AG04449 (cell line): ENCODE measurements at regions not wholly inside any gene's neighbourhood (a gene's known extent, or its start where the extent isn't known, plus 50 kb on each side); places are given as distances from the start of the nearest gene placed in this dataset.

ENCODE experiments used
- CTCF ChIA-PET: fragments of 350-600 bp; formaldehyde crosslinking; extraction: SDS; loops from one replicate; lab custom pipeline; 2021; ENCODE audit warnings: antibody characterized with exemption; lab: Yijun Ruan, JAX
- POLR2A ChIA-PET: fragments of 400-600, 350-600 bp; formaldehyde crosslinking; extraction: SDS; loops from one replicate; lab custom pipeline; 2020; ENCODE audit warnings: antibody characterized with exemption, inconsistent platforms; lab: Yijun Ruan, JAX
- DNase-seq: peaks from one replicate; pipeline ENCODE4 v3.0.0-alpha.2; 2010; ENCODE audit warnings: low read depth, low spot score
- H3K4me3 ChIP-seq: 2 replicates; pipeline ENCODE4 v1.5.1; 2011; ENCODE audit warnings: low read depth, mild to moderate bottlenecking, control low read depth, low read length
- CTCF ChIP-seq: IDR thresholded peaks from one replicate; pipeline ENCODE4 v1.5.1; 2011; ENCODE audit warnings: mild to moderate bottlenecking, moderate library complexity, low read length, control low read depth, inconsistent platforms; ENCODE audit not compliant: insufficient read depth; ENCODE audit errors: missing control alignments

GRCh38 chr3:80993241-80993945 lies 768.1 kb downstream of the GBE1 start:
- DNase-seq = no peak
- POLR2A ChIA-PET = no interaction called here

GRCh38 chr3:80983753-80984152 lies 777.7 kb downstream of the GBE1 start:
- CTCF ChIA-PET = no interaction called here
- no peak for DNase-seq
- POLR2A ChIA-PET = no interaction called here
- no peak overlapping the region for H3K4me3 ChIP-seq
- TF ChIP-seq CTCF = no peak

More at GRCh38 chr3:80993241-80993945, 768.1 kb downstream of the GBE1 start:
- no peak for TF ChIP-seq CTCF
- H3K4me3 ChIP-seq = no peak overlapping the region
- CTCF ChIA-PET = no interaction called here

GRCh38 chr3:80978216-80978969 lies 783.1 kb downstream of the GBE1 start:
- POLR2A ChIA-PET = no interaction called here

GRCh38 chr3:80970292-80970691 lies 791.2 kb downstream of the GBE1 start:
- no peak for DNase-seq
- POLR2A ChIA-PET = no interaction called here
- no peak overlapping the region for H3K4me3 ChIP-seq
- no peak for TF ChIP-seq CTCF
- CTCF ChIA-PET = no interaction called here

More at GRCh38 chr3:80978216-80978969, 783.1 kb downstream of the GBE1 start:
- DNase-seq = no peak
- H3K4me3 ChIP-seq = no peak overlapping the region
- CTCF ChIA-PET = no interaction called here
- no peak for TF ChIP-seq CTCF

GRCh38 chr3:80929576-80929975 lies 831.9 kb downstream of the GBE1 start:
- TF ChIP-seq CTCF = no peak
- ChIA-PET POLR2A (no interaction called here), CTCF (no interaction called here)
- H3K4me3 ChIP-seq = no peak overlapping the region
- no peak for DNase-seq

GRCh38 chr3:80914854-80915253 lies 846.6 kb downstream of the GBE1 start:
- ChIA-PET POLR2A (no interaction called here), CTCF (no interaction called here)
- TF ChIP-seq CTCF = no peak
- no peak for DNase-seq
- H3K4me3 ChIP-seq = no peak overlapping the region
